ENCODE measurements at regions not wholly inside any gene's neighbourhood (a gene's known extent, or its start where the extent isn't known, plus 50 kb on each side); places are given as distances from the start of the nearest gene placed in this dataset.

- DNase-seq = no peak
Observed at GRCh38 chr11:10641912-10642697, 51.5 kb downstream of the IRAG1 start.

GRCh38 chr11:10641177-10641911 lies 52.2 kb downstream of the IRAG1 start:
- DNase-seq = no peak

GRCh38 chr11:10640308-10640707 lies 53.2 kb downstream of the IRAG1 start:
- DNase-seq = no peak

DNA sequence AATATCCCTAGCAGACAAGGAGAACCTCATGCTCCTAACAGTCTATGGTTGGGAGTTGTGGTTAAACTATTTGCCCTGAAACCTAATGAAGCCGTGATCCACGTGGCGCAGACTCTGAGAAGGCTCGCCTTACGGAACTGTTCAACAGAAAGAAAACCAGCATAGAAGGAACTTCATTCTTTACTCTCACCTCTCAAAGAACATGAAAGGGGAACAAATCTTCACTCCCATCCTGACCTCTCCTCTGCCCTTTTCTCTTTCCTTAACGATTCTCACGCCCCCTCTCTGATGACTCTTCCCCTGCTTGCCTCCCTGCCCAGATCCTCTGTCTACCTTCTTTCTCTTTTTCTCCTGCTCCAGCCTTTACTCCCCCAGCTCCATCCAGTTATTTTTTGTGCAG lies 54.2 kb downstream of the IRAG1 start:
- DNase-seq = no peak

DNA sequence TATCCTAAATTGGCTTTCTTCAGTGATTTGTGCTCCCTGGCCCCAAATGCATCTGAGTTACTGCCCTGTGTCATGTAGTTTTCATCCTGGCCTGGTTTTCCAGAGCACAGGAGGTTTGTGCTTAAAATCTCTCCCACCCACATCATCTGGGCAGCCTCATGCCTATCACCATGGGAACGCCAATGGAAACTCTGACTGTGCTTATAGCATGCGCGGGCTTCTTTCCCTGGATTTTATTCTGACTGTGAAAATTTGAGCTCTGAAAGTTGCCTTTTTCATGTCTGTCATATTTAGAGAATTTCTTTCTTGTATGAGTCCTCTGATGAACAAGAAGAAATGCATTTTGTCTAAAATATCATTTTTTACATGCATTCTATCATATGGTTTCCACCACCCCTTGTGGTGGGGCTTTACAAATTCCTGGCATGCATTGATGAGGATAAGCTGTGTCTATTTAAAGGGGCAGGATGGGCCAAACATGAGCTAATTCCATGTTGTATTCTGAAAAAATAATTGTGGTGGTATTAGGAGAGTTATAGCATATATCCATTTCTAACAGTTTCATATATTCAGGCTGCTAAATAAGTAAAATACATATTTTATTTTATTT lies 55.1 kb downstream of the IRAG1 start:
- no peak for DNase-seq

- no peak for DNase-seq
Observed at GRCh38 chr11:10637731-10638151, 55.8 kb downstream of the IRAG1 start.

GRCh38 chr11:10634407-10634806 lies 59.1 kb downstream of the IRAG1 start:
- DNase-seq = no peak

DNA sequence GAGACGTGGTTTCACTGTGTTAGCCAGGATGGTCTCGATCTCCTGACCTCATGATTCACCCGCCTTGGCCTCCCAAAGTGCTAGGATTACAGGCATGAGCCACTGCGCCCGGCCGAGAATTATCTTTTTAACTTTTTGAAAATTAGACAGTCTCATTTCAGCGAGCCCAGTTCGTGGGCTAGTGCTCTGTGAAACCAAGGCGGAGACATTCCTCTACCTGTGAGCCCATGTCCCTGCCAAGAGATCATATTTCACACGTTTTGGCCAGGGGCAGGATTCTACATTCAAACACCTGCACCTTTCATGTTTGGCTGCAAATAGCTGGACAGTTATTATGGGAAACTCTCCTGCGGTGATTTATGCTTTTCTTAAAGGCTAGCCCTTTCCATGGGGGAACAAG lies 60.3 kb downstream of the IRAG1 start:
- DNase-seq = no peak

- DNase-seq = no peak
Observed at GRCh38 chr11:10632483-10632882, 61.1 kb downstream of the IRAG1 start.

DNA sequence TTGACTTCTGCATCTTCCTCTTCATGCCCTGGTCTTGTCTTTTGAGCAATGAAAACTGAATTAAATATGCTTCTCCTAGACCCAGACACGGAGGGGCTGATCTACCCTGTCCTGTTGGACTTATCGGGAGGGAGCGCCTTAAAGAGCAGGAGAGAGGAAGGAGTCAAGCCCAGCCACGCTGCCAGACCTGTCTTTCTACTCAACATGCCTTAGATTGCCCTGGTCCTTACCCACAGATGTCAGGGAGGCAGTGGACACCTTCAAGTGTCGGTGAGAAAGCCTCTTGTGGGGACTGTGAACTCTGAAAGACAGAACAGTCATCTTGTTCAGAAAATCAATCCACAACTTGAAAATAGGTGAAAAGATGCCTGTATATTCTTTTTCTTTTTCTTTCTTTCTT lies 61.8 kb downstream of the IRAG1 start:
- DNase-seq = no peak

GRCh38 chr11:10629411-10630002 lies 61.0 kb upstream of the LYVE1 start:
- no peak for DNase-seq

DNA sequence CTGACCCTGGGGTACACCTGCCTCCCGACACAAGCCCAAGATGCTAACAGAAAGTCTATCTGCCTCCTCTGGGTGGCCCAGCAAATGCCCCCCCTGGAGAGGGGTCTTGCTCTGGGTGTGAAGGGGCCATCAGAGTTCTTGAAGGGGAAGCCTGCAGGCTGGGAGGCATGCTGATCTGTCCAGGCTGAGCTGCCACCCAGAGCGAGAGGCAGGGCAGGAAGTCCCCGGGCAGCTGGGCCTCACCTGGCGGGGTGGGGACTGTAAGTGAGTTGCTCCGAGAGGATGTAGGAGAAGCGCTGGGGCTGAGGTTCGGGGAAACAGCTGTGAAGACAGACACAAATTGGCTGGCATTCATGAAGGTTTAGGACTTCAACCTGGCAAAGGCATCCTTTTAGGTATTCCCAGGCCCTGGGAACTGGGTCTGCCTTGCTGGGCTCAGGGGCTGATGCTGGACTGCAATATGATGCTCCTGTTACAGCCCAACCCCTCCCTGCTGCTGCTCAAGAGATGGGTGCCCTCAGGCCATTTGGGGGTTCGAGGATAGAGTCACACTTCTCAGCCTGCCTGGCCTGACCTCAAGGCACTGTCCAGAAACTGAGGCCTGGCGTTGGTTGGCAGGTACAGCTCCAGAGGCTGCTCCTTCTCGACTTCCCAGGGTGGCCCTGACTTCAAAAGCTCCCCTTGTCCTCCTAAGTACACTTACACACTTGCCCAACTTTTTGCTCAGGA lies 60.2 kb upstream of the LYVE1 start:
- DNase-seq = no peak

DNA sequence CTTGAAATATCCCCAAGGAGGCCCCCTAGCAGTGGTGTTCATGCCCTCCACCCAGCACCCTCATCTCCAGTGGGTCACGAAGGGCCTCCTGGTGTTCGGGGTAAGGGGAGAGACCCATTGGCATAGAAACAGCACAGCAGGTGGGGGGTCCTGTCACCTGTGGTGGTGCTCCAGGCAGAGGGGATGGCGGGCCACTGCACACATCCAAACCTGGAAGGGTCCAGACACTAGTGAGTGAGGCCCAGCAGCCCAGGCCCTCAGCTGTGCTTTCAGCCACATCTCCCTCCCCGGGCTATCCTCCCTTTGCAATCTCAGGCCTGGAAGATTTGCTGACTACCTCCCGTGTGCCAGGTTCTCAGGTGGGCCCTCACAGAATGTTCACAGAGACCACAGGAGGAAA lies 59.4 kb upstream of the LYVE1 start:
- no peak for DNase-seq

- DNase-seq = no peak
Observed at GRCh38 chr11:10627291-10627690, 58.8 kb upstream of the LYVE1 start.

DNA sequence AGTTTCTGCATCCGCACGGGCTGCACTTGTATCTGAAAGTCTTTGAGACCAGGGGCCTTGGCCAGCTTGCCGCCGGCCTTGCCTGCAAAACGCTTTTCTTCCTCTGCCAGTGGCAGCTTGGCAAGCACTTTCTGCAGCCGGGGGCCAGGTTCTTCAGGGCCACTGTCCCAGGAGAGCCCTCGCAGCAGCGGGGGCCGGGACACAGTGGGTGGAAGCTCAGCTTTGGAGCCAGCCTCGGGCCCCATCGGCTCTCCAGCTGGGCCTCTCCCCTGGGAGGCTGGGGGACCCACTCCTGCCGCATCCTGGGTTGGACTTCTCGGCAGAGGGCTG lies 57.5 kb upstream of the LYVE1 start:
- DNase-seq = no peak

DNA sequence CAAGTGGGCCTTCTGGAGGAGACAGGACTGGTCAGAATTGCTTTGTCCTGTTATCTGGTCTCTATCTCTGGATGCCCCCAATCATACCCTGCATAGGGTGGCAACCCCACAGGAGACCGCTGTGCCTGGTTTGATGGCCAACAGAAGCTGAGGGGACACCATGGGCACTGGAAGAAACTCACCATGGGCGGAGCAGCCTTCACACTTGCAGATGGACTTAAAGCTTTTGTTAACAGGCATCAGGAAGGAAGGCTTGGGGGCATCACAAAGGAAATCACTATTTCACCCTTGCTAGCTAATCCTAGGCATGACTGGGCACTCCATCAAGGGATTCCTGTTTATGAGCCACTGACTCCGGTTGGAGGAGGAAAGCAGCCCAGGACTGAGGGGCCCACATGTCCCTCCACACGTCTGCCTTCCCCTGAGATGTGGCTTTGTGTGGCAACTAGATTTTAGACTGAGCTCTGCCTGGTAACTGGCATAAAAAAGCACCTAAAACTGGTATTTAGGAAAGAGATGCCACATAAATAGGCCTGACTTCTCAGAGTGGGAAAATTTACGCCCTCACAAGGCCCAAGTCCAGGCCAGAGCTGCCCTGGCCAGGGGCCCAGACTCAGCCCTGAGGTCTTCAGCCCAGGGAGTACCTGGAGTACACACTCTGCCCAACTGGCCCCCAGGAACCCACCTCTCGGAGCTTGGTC lies 57.0 kb upstream of the LYVE1 start:
- DNase-seq = no peak

DNA sequence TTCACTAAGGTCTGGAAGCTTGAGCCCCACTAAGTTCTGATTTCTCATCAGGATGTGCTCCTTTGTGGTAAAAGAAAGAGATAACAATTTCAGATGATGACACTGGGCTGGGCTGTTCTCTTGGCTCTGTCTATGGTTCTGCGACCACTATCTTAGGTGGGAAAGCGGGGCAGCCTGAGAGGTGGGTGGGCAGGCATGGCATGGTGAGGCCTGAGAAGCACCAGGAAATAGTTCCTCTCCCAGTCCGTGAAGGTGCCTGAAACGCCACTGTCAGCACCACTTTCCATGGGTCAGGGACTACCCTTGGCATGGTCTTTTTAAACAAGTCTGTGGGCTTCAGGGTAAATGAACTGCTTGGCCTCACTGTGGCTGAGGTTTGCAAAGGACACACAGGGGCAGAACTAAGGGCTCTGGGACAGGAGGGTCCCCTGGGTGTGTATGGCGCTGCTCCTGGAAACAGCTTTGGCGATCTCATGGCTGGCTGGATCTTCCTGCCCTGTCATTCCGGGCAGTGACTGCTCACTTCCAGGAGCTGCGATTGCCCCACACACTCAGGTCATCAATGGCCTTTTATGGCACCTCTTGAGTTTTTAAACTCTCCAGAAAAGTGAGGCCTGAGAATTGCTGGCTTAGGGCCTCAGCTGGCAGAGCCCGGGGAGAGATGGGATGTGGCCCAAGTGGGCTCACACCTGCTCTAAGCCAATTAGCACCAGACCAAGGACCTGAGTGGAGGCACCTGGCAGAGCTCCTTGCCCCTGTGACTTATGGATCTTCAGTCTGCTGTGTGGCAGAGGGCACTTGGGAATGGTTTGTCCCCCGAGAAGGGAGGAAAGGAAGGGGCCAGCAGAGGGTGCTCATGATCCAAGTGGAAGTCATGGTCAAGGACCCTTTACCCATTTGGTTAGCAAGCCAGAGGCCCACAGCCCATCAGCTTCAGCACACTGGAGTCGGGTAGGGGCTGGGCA lies 55.6 kb upstream of the LYVE1 start:
- no peak for DNase-seq

- DNase-seq = peak; percentile 21
Observed at GRCh38 chr11:10622957-10623791, 54.7 kb upstream of the LYVE1 start.

GRCh38 chr11:10622108-10622507 lies 53.6 kb upstream of the LYVE1 start:
- no peak for DNase-seq

- DNase-seq = no peak
Observed at GRCh38 chr11:10619131-10619680, 50.7 kb upstream of the LYVE1 start.

Measured in CD4-positive, alpha-beta T cell treated with Interleukin-21 for 1 hour (primary cell).